Stimulated activated CD4-positive, alpha-beta T cell treated with anti-CD3 and anti-CD28 coated beads, Interleukin-2, amount 100 ng/mL, for 24 hours (primary cell): ENCODE measurements at regions not wholly inside any gene's neighbourhood (a gene's known extent, or its start where the extent isn't known, plus 50 kb on each side); places are given as distances from the start of the nearest gene placed in this dataset.
"Not testable (repeated sequence)": the region's sequence is repeated elsewhere in the genome, so short reads cannot be mapped to it uniquely, and the experiment has no call there.

Source experiments
- DNase-seq, 2 donors: peaks; one replicate each; pipeline ENCODE4 v3.0.0-alpha.2; 2020

DNA sequence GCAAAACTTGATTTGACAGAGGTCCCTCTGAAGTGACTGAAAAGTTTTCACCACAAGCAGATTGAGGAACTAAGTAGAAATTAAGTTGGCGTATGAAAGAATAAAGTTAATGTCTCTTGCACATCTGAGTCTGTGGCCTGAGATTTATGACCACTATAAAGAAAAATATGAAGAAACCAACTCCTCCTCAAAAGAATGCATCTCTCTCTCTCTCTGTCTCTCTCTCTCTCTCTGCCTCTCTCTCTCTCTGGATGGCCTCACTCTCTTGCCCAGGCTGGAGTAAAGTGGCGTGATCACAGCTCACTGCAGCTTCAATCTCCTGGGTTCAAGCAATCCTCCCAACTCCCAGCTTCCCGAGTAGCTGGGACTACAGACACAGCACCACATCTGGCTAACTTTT lies 55.2 kb downstream of the RPL22L1 start:
- no peak for DNase-seq

- no peak for DNase-seq
These were observed 56.7 kb downstream of the RPL22L1 start for GRCh38 chr3:170813266-170813665.

- DNase-seq: peak; percentile 65 to 70
These were observed 57.9 kb downstream of the RPL22L1 start for GRCh38 chr3:170811928-170812591.

DNA sequence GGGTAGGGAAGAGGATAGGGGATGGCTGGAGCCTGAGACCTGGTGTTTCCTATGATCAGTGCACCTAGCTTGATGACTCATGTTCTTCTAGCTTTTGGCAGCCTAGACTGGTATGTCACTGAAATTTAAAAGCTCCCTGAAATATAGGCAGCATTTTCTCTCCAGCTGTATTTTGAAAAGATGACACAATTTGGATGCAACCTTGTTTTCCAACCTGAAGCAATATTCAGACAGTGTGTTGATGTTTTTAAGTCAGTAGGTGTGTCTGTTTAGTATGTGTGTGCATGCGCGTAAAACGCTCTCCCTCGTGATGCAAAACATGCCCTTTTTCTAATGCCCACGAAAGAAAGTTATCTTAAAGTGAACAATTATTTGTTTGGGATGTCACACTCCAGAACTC lies 58.5 kb downstream of the RPL22L1 start:
- no peak for DNase-seq

DNA sequence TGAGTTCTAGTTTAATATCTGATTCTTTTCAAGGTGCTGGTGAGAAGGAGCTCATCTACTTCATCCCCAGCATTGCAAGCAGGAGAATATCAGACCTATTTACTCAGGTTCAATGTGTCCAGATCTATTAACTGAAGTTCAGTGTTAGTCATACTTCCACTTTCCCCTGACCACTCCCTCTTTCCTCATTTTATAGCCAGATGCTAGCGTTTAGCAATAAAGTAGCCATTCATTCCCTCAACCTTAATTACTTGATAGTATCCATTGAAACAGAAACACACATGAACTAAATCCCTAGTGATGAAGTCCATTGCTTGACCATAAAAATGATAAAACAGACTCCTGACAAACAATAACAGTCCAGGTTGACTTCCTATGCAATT lies 60.0 kb downstream of the RPL22L1 start:
- DNase-seq: no peak

DNA sequence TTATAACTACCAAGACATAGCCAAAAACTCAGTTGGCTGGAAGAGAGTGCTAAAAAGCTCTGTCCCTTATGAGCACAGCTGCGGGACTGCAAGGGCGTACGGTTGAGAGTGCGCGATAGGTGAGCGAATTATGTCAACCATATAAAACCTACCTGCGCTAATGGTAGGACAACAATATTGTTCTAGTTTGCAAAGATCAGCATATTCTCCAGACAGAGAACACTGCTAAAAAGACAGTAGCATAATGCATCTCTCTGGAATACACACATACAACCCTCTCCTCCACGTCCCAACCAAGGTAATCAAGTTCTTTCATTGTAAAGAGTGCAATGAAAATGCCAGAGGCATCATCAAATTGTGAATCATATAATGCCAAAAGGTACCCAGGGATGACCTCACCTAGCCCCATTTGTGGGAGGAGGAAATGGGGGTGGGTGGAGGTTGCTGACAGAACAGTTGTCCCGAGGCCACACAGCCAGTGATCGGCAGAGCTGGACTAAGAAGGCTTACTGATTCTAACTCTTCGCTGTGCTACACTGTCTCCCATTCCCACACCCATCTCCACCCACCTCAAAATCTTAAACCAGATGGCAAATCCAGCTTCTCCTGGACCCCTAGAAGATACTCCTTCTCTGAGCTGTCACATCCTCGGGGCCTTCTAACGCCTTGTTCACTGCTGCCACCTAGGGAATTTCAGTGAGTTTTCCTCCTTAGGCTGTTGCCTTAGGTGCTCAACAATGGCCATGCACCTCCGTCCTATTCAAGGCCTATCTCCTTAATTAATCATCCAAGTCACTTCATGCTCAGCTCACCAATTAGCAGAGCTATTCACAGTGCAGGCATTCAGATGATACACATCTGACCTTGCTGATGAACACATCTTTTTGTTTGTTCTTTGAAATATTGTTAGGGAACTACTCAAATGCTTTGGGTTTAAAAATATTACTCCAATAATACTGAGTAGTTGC lies 60.7 kb downstream of the RPL22L1 start:
- DNase-seq: no peak

GRCh38 chr3:170808041-170808440 lies 62.0 kb downstream of the RPL22L1 start:
- no peak for DNase-seq

DNA sequence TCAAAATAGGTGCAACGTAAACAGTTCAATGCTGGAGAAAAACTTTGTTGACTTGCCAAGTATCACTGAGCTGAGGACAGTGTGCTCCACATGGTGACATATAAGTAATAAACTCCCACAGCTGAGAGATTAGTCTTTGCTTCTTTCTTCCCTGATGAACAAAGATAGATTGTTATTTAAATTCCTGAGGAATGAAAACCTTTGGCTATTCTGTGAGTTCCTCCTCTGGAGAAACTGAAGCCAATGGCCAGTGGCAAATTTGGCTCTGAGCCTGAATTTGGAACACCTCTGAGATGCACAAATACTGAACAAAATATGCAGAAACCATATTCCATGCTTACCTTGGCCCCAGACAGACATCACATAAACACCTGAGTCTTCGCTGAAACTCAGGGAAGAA lies 63.3 kb downstream of the RPL22L1 start:
- no peak for DNase-seq

DNA sequence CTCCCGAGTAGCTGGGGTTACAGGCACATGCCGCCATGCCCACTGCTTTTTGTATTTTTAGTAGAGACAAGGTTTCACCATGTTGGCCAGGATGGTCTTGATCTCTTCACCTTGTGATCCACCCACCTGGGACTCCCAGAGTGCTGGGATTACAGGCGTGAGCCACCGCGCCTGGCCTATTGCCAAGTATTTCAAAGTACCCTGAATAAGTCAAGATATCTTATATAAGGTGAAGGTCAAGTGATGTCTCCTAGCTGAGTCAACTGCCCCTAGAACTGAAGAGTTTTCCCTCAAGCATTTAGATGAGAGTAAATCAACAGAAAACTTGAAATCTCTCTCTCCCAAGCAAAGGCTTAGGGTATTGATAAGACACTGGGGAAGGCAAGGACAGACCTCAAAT lies 63.9 kb downstream of the RPL22L1 start:
- no peak for DNase-seq

- not testable (repeated sequence) for DNase-seq
These were observed 64.7 kb downstream of the RPL22L1 start for GRCh38 chr3:170805296-170805695.

- not testable (repeated sequence) for DNase-seq
These were observed 65.4 kb downstream of the RPL22L1 start for GRCh38 chr3:170804634-170805033.

GRCh38 chr3:170804078-170804477 lies 65.9 kb downstream of the RPL22L1 start:
- DNase-seq: no peak

DNA sequence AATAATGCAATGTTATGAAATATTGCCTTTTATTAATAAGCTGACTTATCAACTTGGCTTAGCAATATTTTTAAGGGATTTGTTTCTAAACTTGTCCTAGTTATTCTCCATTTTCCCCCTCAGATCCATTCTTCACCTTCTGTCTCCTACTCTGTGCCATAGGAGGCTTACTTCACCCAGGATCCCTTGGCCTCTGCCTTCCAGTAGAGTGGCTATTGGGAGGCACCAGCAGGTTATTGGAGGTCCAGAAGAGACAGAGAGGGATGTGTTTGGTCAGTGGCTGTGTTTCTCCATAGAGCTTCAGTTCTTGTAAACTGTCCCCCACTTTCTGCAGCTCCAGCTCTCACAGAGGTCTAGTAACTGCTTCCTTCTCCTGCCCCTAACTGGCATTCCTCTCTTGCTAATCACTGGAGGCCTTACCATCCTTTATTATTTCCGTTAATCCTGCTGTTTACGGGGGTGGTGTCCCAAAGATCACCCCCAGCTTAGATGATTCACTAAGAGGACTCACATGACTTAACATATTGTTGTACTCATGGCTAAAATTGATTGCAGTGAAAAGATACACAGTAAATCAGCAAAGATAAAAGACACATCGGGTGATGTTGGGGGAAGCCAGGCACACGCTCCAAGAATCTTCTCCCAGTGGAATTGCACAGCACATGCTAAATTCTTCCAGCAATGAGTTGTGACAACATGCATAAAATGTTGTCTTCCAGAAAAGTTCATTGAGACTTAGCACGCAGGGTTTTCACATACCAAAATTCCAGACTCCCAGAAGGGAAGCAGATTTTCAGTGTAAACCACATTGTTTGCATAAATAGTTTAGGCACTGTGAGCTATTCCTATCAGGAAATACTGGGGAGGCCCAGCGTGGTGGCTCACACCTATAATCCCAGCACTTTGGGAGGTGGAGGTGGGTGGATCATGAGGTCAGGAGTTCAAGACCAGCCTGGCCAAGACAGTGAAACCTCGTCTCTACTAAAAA lies 67.5 kb downstream of the RPL22L1 start:
- no peak for DNase-seq

GRCh38 chr3:170801597-170801996 lies 68.4 kb downstream of the RPL22L1 start:
- no peak for DNase-seq

GRCh38 chr3:170800275-170800674 lies 69.7 kb downstream of the RPL22L1 start:
- not testable (repeated sequence) for DNase-seq

GRCh38 chr3:170799009-170799408 lies 71.0 kb downstream of the RPL22L1 start:
- no peak for DNase-seq

DNA sequence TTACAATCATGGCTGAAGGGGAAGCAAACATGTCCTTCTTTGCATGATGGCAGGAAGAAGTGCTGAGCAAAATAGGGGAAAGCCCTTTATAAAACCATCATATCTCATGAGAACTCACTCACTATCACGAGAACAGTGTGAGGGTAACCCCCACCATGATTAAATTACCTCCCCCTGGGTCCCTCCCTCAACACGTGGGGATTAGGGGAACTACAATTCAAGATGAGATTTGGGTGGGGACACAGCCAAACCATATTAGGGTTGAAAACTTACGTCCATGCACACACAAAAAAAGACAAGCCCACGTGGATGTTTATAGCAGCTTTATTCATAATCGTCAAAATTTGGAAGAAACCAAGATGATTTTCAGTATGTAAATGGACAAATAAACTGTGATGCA lies 72.3 kb downstream of the RPL22L1 start:
- DNase-seq: no peak

DNA sequence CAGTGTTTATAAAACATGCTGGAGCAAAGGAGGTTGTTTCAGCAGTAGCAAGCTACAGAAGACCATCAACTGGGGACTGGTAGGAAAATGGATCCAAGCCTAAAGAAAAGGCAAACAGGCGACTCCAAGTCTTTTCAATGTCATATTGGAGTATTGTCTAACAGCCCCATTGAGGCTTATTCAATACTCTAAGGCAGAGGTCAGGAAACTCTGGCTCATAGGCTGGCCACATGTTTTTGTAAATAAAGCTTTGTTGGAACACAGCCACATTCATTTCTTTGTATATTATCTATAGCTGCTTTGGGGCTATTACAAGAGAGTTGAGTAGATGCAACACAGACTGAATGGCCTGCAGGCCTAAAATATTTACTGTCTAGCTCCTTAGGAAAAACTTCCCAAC lies 77.5 kb downstream of the RPL22L1 start:
- DNase-seq: no peak

GRCh38 chr3:170790647-170791046 lies 79.3 kb downstream of the RPL22L1 start:
- no peak for DNase-seq

- DNase-seq: no peak
These were observed 82.5 kb downstream of the RPL22L1 start for GRCh38 chr3:170787464-170787863.

DNA sequence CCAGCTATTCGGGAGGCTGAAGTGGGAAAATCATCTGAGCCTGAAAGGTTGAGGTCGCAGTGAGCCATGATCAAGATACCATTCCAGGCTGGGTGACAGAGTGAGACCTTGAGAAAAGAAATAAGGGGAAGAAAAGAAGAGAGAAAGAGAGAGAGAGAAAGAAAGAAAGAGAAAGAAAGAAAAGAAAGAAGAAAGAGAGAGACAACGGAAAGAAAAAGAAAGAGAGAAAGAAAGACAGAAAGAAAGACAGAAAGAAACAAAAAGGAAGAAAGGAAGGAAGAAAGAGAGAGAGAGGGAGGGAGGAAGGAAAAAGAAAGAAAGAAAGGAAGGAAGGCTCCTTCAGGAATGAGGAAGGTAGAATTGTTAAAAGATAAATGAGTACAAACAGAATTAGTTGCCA lies 84.5 kb downstream of the RPL22L1 start:
- no peak for DNase-seq

DNA sequence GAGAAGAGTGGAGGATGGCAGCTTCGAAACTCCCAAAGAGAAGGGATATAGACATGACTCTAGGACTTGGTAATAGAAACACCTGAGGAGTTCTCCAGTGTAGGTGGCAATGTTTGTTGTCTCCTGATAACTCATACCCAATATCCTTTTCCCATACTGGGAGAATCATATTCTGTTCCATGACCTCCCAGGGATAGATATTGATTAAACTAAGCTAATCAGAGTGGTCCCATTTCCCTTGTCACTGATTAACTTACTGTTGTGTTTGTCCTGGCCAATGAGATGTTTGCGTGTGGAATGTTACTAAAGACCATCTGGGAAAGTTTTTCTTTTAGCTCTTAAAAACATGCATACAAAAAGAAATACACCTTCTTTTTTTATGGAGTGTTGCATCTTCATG lies 85.6 kb downstream of the RPL22L1 start:
- DNase-seq: no peak

DNA sequence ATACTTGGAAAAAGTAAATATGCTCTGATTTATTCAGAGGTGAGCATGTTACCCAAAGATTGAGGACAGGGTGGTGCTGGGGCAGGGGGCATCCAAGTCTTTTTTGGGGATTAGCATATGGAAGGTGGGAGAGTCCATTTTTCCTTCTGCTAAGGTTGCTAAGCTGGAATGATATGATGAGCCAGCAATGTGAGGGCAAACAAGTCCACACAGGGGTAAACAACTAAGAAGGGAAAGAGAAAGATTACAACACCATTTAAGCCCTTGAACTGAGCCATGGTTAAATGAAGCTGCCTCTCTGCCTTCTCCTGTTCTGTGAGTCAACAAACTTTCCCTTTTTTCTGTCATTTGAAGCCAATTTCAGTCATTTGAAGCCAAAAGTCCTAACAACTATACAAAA lies 89.0 kb downstream of the RPL22L1 start:
- DNase-seq: no peak
